Activated naive CD4-positive, alpha-beta T cell treated with Interleukin-2 at 50 U/mL for 16 hours (primary cell): ENCODE measurements at regions not wholly inside any gene's neighbourhood (a gene's known extent, or its start where the extent isn't known, plus 50 kb on each side); places are given as distances from the start of the nearest gene placed in this dataset.
"Not testable (repeated sequence)": the region's sequence is repeated elsewhere in the genome, so short reads cannot be mapped to it uniquely, and the experiment has no call there.

Experiments used
- DNase-seq: peaks from one replicate; pipeline ENCODE4 v3.0.0-alpha.2; 2020

DNA sequence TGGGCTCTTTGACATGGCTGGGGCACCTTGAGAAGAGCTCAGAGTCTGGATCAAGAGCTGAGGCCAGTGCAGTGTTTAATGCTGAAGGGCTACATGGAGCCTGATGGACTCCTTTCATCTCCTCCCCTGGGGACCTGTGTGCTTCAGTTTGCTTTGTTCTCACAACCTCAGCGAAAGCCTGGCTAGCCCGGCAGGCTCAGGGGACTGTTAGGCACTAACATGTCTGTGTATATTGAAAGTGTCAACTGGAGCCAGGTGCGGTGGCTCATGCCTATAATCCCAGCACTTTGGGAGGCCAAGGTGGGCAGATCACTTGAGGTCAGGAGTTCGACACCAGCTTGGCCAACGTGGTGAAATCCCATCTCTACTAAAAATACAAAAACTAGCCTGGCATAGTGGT is 194.5 kb downstream of the C1orf94 start:
- not testable (repeated sequence) for DNase-seq

DNA sequence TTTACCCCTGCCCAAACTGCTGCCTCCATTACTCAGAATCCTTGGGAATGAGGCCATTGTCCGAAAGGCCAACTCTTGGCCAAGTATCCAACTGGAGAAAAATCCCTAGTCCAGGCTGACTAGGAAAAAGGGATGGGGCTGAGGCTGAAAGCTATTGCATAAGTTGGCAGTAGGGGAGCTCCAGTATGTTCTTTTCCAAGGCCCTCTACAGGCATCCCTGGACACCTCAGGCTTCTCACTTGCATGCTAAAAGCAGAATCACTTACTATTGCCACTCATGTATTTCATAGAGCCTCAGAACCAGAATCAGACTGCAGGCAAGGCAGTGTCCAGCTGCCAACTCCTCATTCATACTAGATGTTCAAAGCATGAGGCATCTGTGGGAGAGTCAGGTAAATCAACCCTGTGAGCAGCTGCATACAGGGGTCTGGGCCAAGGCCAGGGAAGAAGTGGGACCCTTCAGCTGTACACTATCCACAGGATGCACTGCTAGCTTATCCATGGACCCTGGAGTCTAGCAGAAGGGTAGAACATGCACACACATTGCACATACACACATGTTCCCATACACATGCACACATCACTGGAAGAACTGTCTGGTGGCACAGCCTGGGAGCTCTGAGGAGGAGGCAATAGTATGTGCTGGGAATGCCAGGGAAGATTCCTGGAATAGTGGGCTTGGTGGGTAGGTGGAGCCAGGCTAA is 195.3 kb downstream of the C1orf94 start:
- no peak for DNase-seq

- DNase-seq, result no peak
Observed at GRCh38 chr1:34372891-34373290, 196.2 kb downstream of the C1orf94 start.

- no peak for DNase-seq
Observed at GRCh38 chr1:34373912-34374311, 197.2 kb downstream of the C1orf94 start.

DNA sequence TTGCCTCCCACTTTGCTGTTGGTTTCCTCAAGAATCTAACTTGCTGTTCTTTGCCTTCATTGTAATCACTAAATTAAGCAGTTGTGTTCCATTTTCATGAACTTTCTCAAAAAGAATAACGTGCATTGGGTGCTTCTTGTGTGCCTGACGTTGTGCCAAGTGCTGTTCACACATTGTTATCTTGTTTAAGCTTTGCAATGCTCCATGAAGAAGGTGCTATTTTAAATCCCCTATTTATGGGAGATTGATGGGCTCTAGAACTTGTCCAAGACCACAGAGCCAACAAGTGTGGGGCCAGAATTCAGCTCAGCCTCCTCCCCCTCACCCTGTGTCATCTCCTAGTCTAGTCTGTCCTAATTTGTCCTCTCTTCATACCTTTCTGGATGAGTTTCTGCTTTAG is 199.8 kb downstream of the C1orf94 start:
- no peak for DNase-seq

- no peak for DNase-seq
Observed at GRCh38 chr1:34378968-34379856, 202.5 kb downstream of the C1orf94 start.

DNA sequence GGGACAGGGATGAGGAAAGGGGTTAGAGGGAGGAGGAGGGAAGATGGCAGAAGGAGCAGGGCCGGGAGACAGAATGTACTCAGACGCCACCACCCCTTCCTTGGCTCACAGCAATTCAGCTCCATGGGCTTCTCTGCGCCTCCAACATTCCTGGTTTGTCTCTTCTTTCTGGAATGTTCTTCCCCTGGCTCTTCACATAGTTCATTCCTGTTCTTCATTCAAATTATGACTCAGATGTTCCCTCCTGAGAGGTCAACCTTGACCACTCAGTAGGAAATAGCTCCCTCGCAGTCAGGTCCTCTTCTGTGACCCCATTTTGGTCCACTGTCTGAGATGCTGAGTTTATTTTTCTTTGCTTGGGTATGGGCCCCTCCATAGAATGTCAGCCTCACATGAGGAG is 203.2 kb downstream of the C1orf94 start:
- DNase-seq, result no peak

DNA sequence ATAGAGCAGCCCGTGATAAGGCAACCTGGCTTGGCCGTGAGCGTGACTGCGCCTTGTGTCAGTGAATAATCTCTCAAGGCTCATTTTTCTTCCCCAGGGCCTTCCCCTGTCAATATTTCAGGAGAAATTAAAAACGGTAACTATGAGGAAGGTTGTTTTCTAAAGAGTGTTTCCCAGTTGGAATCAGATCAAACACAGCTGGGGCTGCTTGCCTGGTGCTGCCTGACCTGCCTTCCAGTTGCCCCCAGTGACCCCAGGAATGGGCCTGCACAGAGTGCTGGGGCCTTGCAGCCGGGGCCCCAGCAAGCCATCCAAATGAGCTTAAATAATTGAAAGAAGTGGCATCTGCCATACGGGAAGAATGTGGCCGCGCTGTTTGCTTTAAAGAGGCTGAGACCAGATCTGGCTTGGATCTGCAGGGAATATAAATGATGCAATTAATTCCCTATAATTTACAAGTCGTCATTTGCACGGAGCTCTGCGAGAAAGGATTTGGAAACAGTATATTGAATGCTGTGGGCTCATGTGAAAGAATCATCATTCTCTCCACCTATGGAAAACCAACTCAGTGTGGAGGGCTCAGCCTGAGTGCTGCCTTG is 203.9 kb downstream of the C1orf94 start:
- no peak for DNase-seq

- no peak for DNase-seq
Observed at GRCh38 chr1:34389974-34390373, 213.3 kb downstream of the C1orf94 start.

- no peak for DNase-seq
Observed at GRCh38 chr1:34396042-34396441, 219.3 kb downstream of the C1orf94 start.

GRCh38 chr1:34398241-34398915 is 221.7 kb downstream of the C1orf94 start:
- no peak for DNase-seq

GRCh38 chr1:34398916-34399275 is 222.2 kb downstream of the C1orf94 start:
- DNase-seq, result no peak

DNA sequence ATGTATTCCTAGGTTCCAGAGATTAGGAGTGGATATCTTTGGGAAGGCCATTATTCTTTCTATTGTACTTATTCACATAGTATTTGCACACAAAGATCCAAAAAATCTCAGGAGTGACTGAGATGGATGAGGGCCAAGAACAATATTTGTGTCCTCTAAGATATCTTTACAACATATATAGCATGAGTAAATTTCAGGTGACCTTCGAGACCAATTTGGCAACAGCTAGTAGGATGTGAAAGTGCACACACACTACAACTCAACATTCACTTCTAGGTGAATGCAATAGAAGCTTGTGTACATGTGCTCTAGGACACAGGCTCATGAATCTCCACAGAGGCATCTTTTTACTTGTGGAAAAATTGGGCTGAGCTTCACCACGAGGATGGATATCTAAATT is 224.0 kb downstream of the C1orf94 start:
- no peak for DNase-seq

DNA sequence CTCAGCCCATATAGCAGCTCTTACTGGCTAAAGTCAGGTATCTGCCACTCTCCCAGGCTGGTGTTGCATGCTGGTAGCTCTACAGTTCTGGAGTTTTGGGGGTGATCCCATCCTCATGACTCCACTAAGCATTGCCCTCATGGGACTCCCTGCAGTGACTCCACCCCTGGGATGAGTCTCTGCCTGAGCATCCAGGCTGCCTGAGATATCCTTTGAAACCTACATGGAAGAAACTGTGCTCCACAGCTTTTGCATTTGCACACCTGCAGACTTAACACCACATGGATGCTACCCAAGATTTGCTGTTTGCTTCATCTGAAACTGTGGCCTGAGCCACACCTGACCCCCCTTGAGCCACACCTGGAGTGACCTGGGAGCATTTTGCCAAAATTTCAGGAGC is 226.4 kb downstream of the C1orf94 start:
- DNase-seq, result no peak

DNA sequence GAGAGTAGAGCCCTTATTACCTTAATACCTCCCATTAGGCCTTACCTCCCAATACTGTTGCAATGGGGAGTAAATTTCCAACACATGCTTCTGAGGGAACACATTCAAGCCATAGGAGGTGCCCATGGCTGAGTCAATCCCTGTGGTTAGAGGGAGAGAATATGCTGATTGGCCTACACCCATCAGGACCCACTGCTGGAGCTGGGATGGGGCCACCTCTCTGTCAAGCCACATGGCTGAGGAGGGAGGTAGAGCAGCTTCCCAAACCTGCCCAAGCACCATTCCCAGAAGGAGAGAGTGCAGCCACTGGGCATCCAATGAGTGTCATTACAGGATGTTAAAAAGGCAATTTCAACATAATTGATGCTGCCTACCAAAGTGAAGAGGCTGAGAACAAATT is 228.1 kb downstream of the C1orf94 start:
- DNase-seq, result no peak

DNA sequence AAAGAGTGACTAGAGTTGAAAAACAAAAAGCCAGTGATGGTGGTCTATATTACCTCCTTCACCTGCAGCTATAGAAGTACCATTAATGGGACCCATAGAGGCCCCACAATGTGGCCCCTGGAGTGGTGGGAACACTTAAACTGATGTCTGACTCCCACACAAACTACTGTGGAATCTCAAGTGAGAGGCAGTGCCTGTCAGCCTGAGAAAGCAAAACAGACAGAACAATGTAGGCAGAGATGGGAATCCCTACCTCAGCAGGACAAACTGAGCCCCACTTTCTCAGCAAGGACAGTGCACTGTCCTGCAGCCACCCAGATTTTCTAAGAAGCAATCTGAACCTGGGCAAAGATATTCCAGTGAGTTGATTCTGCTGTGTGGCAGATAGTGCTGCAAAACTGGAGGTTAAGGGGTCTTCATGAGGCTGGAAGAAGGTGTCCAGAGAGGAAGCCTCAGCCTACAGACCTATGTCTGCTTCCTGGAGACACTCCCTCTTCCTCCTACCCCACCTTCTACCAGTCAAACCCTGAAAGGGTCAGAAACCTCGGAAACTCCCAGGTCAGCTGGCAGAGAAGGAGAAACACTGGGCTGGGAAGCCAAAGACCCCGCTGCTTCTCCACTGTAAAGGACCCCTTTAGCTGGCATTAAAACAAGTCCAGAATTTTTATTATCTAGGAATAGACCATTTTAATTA is 228.7 kb downstream of the C1orf94 start:
- DNase-seq, result no peak

GRCh38 chr1:34406377-34406776 is 229.7 kb downstream of the C1orf94 start:
- DNase-seq, result no peak

DNA sequence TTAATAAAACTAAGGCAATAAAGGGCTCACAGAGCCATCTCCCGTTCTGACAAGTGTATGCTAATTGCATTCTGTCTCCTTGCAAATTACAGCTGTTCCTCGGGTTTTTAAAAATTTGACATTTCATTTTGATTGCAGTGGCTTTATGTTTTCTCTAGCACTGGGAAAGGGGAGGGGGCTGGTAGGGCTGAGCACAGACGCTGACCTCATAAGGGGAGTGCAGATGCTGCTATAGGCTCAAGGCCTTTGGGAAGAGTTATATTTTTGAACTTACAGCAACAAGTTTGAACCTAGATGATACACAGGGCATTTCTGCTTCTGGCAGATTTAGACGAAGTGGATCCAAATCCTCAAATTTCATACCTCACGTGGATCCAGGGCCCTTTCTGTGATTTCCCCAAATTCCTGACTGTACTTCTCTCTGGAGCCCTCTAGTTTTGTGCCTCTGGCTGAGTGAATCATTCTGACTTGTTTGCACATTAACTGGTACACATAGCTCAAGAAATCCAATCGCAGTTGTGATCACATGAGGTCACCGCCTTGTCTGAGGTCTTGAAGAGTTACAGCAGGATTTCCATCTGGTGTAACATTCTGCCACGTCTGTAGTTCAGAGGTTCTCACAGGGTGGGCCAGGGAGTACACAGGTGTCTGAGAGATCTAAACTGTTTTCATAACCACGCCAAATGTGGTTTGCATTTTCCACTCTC is 230.3 kb downstream of the C1orf94 start:
- no peak for DNase-seq

DNA sequence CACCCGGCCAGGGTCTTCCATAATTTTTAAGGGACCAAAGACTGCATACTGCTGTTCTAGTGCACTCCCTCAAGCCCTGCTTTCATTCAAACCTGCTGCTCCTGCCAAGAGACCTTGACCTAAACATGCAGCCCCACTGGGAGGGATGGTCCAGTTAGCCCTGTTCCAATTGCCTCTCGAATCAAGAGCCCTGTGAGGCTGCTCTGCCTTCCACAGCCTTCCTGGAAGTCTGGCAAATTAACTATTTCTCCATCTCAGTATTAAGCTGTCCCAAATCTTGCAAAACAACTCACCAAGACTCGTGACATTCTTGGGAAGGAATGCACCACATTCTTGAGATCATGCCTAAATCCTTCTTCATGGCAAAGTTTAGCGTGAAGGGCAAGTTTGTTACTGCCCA is 231.3 kb downstream of the C1orf94 start:
- DNase-seq, result no peak

- no peak for DNase-seq
Observed at GRCh38 chr1:34409689-34410229, 233.1 kb downstream of the C1orf94 start.

DNA sequence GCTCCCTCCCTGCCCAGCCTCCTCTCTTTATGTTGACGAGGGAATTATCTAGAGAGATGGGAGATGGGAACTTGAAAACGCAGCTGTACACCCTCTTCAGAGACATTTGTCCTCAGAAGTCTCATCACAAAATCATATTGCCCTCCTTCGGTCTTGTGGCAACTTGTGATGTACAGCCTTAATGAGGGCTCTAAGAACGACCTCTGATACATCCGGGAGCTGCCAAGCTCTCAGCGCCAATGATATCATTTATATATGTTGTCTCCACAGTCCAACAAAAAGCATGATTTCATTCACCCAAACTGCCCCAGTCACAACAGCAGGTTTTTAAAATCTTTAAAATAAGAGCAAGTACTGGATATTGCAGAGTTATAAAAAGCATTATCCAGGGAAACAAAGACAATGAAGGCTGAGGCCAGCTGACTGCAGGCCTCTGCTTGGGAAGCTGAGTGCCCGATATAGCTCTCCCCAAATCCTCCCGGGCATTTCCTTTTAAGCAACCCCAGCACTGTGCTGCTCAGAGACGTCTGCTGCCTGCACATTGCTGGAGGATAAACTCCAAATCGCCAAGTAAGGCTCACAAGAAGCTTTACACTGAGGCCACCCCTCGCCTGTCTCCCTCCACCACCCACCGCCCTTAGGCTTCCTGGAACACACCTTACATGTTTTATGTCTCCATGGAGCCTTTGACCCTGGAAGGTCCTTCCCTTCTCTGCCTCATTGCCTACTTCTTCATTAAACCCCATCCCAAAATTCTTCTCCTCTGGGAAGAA is 236.1 kb downstream of the C1orf94 start:
- no peak for DNase-seq
